IMR-90 (cell line): ENCODE measurements at regions not wholly inside any gene's neighbourhood (a gene's known extent, or its start where the extent isn't known, plus 50 kb on each side); places are given as distances from the start of the nearest gene placed in this dataset.

Experiments used
- ATAC-seq: fragments of 200-7000 bp; cut with Tn5 transposase; 2 replicates; pipeline ENCODE4 v1.9.1; 2020; ENCODE audit warnings: low read depth, mild to moderate bottlenecking, moderate library complexity
- BruUV-seq: library from RNA; stranded (reverse); fragments of 400-500 nt; replicated peaks from 2 replicates; lab custom pipeline; 2021; lab: Mats Ljungman, UMichigan
- CTCF ChIA-PET: fragments of 300-600 bp; formaldehyde crosslinking; extraction: SDS; loops from one replicate; lab custom pipeline; 2021; ENCODE audit warnings: antibody characterized with exemption; lab: Yijun Ruan, JAX
- POLR2A ChIA-PET: fragments of 300-600 bp; sonication (Branson Sonifier 250); formaldehyde crosslinking; loops from one replicate; lab custom pipeline; 2022; ENCODE audit warnings: antibody characterized with exemption; ENCODE audit not compliant: unreplicated experiment; lab: Charles Lee
- DNase-seq: peaks from one replicate; pipeline ENCODE4 v3.0.0; 2013
- H2AFZ ChIP-seq: replicated peaks from 2 replicates; pipeline ENCODE3; 2013; ENCODE audit warnings: low read length, mild to moderate bottlenecking; ENCODE audit not compliant: poor library complexity
- H2AK5ac ChIP-seq: 2 replicates; pipeline ENCODE4 v1.6.1; 2013; ENCODE audit warnings: low read depth, low read length, inconsistent platforms
- H2AK9ac ChIP-seq: replicated peaks from 2 replicates; pipeline ENCODE3; 2013; ENCODE audit warnings: mild to moderate bottlenecking, low read depth, low read length, moderate library complexity; ENCODE audit not compliant: poor library complexity
- H2BK120ac ChIP-seq: 2 replicates; pipeline ENCODE4 v1.6.1; 2013; ENCODE audit warnings: low read depth, low read length, inconsistent platforms
- H2BK15ac ChIP-seq: 3 replicates; pipeline ENCODE4 v1.6.1; 2013; ENCODE audit warnings: low read depth, low read length, inconsistent platforms
- H2BK20ac ChIP-seq: 2 replicates; pipeline ENCODE4 v1.6.1; 2013; ENCODE audit warnings: low read depth, mild to moderate bottlenecking, inconsistent platforms, low read length, moderate library complexity
- H2BK5ac ChIP-seq: 2 replicates; pipeline ENCODE4 v1.6.1; 2013; ENCODE audit warnings: mild to moderate bottlenecking, low read depth, low read length, inconsistent platforms; ENCODE audit not compliant: poor library complexity, severe bottlenecking
- H3K14ac ChIP-seq: replicated peaks from 2 replicates; pipeline ENCODE4 v1.6.1; 2013; ENCODE audit warnings: low read depth, low read length, inconsistent platforms
- H3K18ac ChIP-seq: 2 replicates; pipeline ENCODE4 v1.6.1; 2013; ENCODE audit warnings: low read depth, low read length, control low read depth
- H3K23ac ChIP-seq: 2 replicates; pipeline ENCODE4 v1.6.1; 2013; ENCODE audit warnings: low read depth, low read length, inconsistent platforms
- H3K27ac ChIP-seq: 2 replicates; pipeline ENCODE4 v1.5.1; 2013; ENCODE audit warnings: mild to moderate bottlenecking, control low read depth, low read length; ENCODE audit not compliant: insufficient read depth
- H3K27me3 ChIP-seq: 2 replicates; pipeline ENCODE4 v1.6.1; 2013; ENCODE audit warnings: low read length; ENCODE audit not compliant: control insufficient read depth, insufficient read depth
- H3K36me3 ChIP-seq: 2 replicates; pipeline ENCODE4 v1.6.1; 2013; ENCODE audit warnings: low read length, mixed read lengths; ENCODE audit not compliant: control insufficient read depth, insufficient read depth
- H3K4ac ChIP-seq: 2 replicates; pipeline ENCODE4 v1.6.1; 2013; ENCODE audit warnings: low read depth, low read length, inconsistent platforms
- H3K4me1 ChIP-seq: 2 replicates; pipeline ENCODE4 v1.6.1; 2013; ENCODE audit warnings: low read length, mixed read lengths; ENCODE audit not compliant: control insufficient read depth, insufficient read depth
- H3K4me2 ChIP-seq: 2 replicates; pipeline ENCODE4 v1.6.1; 2013; ENCODE audit warnings: low read depth, mild to moderate bottlenecking, control low read depth, low read length, moderate library complexity
- H3K4me3 ChIP-seq: 2 replicates; pipeline ENCODE4 v1.5.1; 2013; ENCODE audit warnings: low read depth, mild to moderate bottlenecking, control low read depth, low read length, moderate library complexity; ENCODE audit not compliant: insufficient read depth
- H3K56ac ChIP-seq: 2 replicates; pipeline ENCODE4 v1.6.1; 2013; ENCODE audit warnings: low read length, inconsistent platforms; ENCODE audit not compliant: insufficient read depth; ENCODE audit errors: extremely low read depth
- H3K79me1 ChIP-seq, 2 experiments: 2 replicates each; pipeline ENCODE4 v1.6.1; 2013; ENCODE audit warnings: low read length in 2 of 2, inconsistent platforms in 1 of 2, low read depth in 1 of 2
- H3K9ac ChIP-seq: 2 replicates; pipeline ENCODE4 v1.6.1; 2013; ENCODE audit warnings: low read depth, low read length, control low read depth
- H3K9me1 ChIP-seq: 2 replicates; pipeline ENCODE4 v1.6.1; 2013; ENCODE audit warnings: low read length, inconsistent platforms; ENCODE audit not compliant: insufficient read depth
- H3K9me3 ChIP-seq: 2 replicates; pipeline ENCODE4 v1.6.1; 2013; ENCODE audit warnings: low read length; ENCODE audit not compliant: control insufficient read depth, insufficient read depth
- H4K20me1 ChIP-seq: 2 replicates; pipeline ENCODE4 v1.6.1; 2013; ENCODE audit warnings: low read length, inconsistent platforms; ENCODE audit not compliant: insufficient read depth
- H4K5ac ChIP-seq: 2 replicates; pipeline ENCODE4 v1.6.1; 2013; ENCODE audit warnings: mild to moderate bottlenecking, low read depth, low read length, control low read depth
- H4K8ac ChIP-seq, 2 experiments: 2 replicates each; pipeline ENCODE4 v1.6.1; 2013; ENCODE audit warnings: low read depth in 2 of 2, low read length in 2 of 2, control low read depth in 1 of 2, inconsistent platforms in 1 of 2
- H4K91ac ChIP-seq: 2 replicates; pipeline ENCODE4 v1.6.1; 2013; ENCODE audit warnings: low read depth, low read length, inconsistent platforms; ENCODE audit not compliant: insufficient read depth
- CEBPB ChIP-seq: IDR thresholded peaks from 2 replicates; pipeline ENCODE4 v1.6.1; 2012; ENCODE audit warnings: low read depth, low read length, improper control_type of control experiment
- MAFK ChIP-seq: IDR thresholded peaks from 2 replicates; pipeline ENCODE4 v1.6.1; 2012; ENCODE audit warnings: low read depth, low read length, improper control_type of control experiment
- MXI1 ChIP-seq: IDR thresholded peaks from 2 replicates; pipeline ENCODE4 v1.6.1; 2012; ENCODE audit warnings: low read depth, mild to moderate bottlenecking, low read length, moderate library complexity, borderline replicate concordance
- RAD21 ChIP-seq: IDR thresholded peaks from 2 replicates; pipeline ENCODE4 v1.6.1; 2012; ENCODE audit warnings: low read length, improper control_type of control experiment
- SMC3 ChIP-seq: fragments of 150-350 bp; IDR thresholded peaks from 2 replicates; pipeline ENCODE4 v1.6.1; 2016; ENCODE audit warnings: low read depth, mild to moderate bottlenecking, antibody characterized with exemption, low read length, moderate library complexity
- WGBS, 2 experiments: methylation state at CpG; one replicate each; pipeline versions ENCODE4 v1.1.5 to v1.1.7; 2013; ENCODE audit warnings: missing lambda C conversion rate in 2 of 2; ENCODE audit not compliant: insufficient read length in 1 of 2; ENCODE audit errors: extremely low coverage in 2 of 2; 5-methylcytosine and 5-hydroxymethylcytosine counted together
- dilution Hi-C: fragments of 300-500 bp; cut with HindIII; formaldehyde crosslinking; loops from one replicate; pipeline ENCODE4 v1.14.3; 2018; ENCODE audit warnings: low sequenced_read_pairs; ENCODE audit not compliant: unreplicated experiment
- in situ Hi-C: fragments of 300-500 bp; cut with MboI; formaldehyde crosslinking; loops from 3 replicates; pipeline ENCODE4 v1.14.3; 2019; ENCODE audit warnings: low sequenced_read_pairs, inconsistent platforms, mixed read lengths
- intact Hi-C: fragments of 100-400 bp; cut with micrococcal nuclease; formaldehyde crosslinking; loops from 2 replicates; pipeline ENCODE4 v1.10.0; 2022
- TF ChIP-seq, protein P1 (sequence below): fragments of 150-350 bp; IDR thresholded peaks from 2 replicates; pipeline ENCODE4 v1.6.1; 2016; ENCODE audit warnings: low read depth, mild to moderate bottlenecking, low read length, moderate library complexity, borderline replicate concordance

DNA sequence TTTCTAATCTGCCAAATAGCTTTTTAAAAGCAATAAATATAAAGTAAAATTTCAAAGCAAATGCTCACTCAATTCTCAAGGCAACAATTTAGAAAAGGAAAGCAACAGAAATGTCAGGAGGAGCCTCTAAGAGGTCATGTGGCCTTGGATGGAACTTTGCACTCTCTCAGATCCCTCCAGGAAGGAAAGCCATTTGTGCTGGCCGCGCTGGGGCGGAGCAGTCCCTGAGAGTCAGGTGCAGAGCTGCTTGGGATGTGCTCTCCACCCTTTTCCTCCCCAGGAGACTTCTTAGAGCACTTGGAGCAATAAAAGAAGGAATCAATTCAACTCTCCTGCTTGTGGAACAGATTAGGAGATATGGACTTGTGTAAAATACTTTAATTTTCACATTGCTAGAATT lies 379.8 kb upstream of the LINC00305 start:
- H3K9me3 ChIP-seq, result peaks cover 14% of the 10 kb centered on the region
- WGBS, 2 experiments, result no CpG with 5 or more reads among the region's 3 CpGs
- no peak overlapping the region for H2AFZ ChIP-seq
- DNase-seq (no peak), ATAC-seq (no peak)
- H3K4ac ChIP-seq, result no peak overlapping the region
- no peak overlapping the region for H2AK9ac ChIP-seq
- in situ Hi-C loops, result no loop called here
- no peak overlapping the region for H3K9ac ChIP-seq
- H3K56ac ChIP-seq, result no peak overlapping the region
- H3K4me3 ChIP-seq, result no peak overlapping the region
- H4K91ac ChIP-seq, result no peak overlapping the region
- H3K14ac ChIP-seq, result no peak overlapping the region
- H3K9me1 ChIP-seq, result no peaks in the 10 kb centered on the region
- H3K36me3 ChIP-seq, result no peaks in the 10 kb centered on the region
- no peak overlapping the region for H4K8ac ChIP-seq
- H2BK120ac ChIP-seq, result no peak overlapping the region
- no peak overlapping the region for H2BK5ac ChIP-seq
- H3K27me3 ChIP-seq, result no peaks in the 10 kb centered on the region
- no peak overlapping the region for H4K5ac ChIP-seq
- no peak overlapping the region for H3K4me2 ChIP-seq
- TF ChIP-seq RAD21, result no peak
- no peak for TF ChIP-seq MXI1
- TF ChIP-seq CEBPB, result no peak
- TF ChIP-seq, protein P1, sequence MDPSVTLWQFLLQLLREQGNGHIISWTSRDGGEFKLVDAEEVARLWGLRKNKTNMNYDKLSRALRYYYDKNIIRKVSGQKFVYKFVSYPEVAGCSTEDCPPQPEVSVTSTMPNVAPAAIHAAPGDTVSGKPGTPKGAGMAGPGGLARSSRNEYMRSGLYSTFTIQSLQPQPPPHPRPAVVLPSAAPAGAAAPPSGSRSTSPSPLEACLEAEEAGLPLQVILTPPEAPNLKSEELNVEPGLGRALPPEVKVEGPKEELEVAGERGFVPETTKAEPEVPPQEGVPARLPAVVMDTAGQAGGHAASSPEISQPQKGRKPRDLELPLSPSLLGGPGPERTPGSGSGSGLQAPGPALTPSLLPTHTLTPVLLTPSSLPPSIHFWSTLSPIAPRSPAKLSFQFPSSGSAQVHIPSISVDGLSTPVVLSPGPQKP, result no peak
- TF ChIP-seq SMC3, result no peak
- TF ChIP-seq MAFK, result no peak
- no peak overlapping the region for H3K27ac ChIP-seq
- H2BK15ac ChIP-seq, result no peak overlapping the region
- no peak overlapping the region for H2BK20ac ChIP-seq
- H3K4me1 ChIP-seq, result no peaks in the 10 kb centered on the region
- intact Hi-C loops, result no loop called here
- CTCF ChIA-PET, result no interaction called here
- dilution Hi-C loops, result no loop called here
- no peak overlapping the region for H2AK5ac ChIP-seq
- H3K79me1 ChIP-seq, result no peaks in the 10 kb centered on the region
- H3K18ac ChIP-seq, result no peak overlapping the region
- BruUV-seq, result no TSS peak
- no peaks in the 10 kb centered on the region for H4K20me1 ChIP-seq
- H3K23ac ChIP-seq, result no peak overlapping the region
- POLR2A ChIA-PET, result no interaction called here
